ENCODE measurements at regions not wholly inside any gene's neighbourhood (a gene's known extent, or its start where the extent isn't known, plus 50 kb on each side); places are given as distances from the start of the nearest gene placed in this dataset.
A peak's percentile ranks its signal among the peaks of the same experiment; 100 is the strongest.
"Not testable (repeated sequence)": the region's sequence is repeated elsewhere in the genome, so short reads cannot be mapped to it uniquely, and the experiment has no call there.

GRCh38 chr6:14874975-14875480 is 370.8 kb upstream of the JARID2 start:
- no peak for DNase-seq

- peak; percentile 63 for DNase-seq
These were observed 370.3 kb upstream of the JARID2 start for GRCh38 chr6:14875481-14876063.

- DNase-seq, result peak; percentile 43
These were observed 368.9 kb upstream of the JARID2 start for GRCh38 chr6:14876778-14877613.

- no peak for DNase-seq
These were observed 368.1 kb upstream of the JARID2 start for GRCh38 chr6:14877758-14878157.

- DNase-seq, result no peak
These were observed 365.8 kb upstream of the JARID2 start for GRCh38 chr6:14880052-14880451.

- DNase-seq, result no peak
These were observed 365.2 kb upstream of the JARID2 start for GRCh38 chr6:14880677-14881076.

- no peak for DNase-seq
These were observed 364.5 kb upstream of the JARID2 start for GRCh38 chr6:14881398-14881797.

GRCh38 chr6:14882394-14883026 is 363.4 kb upstream of the JARID2 start:
- DNase-seq, result no peak

GRCh38 chr6:14883921-14884320 is 361.9 kb upstream of the JARID2 start:
- no peak for DNase-seq

GRCh38 chr6:14885498-14885897 is 360.4 kb upstream of the JARID2 start:
- no peak for DNase-seq

GRCh38 chr6:14887181-14887580 is 358.7 kb upstream of the JARID2 start:
- DNase-seq, result no peak

- no peak for DNase-seq
These were observed 357.8 kb upstream of the JARID2 start for GRCh38 chr6:14887986-14888574.

- no peak for DNase-seq
These were observed 357.3 kb upstream of the JARID2 start for GRCh38 chr6:14888575-14889000.

- DNase-seq, result no peak
These were observed 356.7 kb upstream of the JARID2 start for GRCh38 chr6:14889188-14889587.

GRCh38 chr6:14889611-14890593 is 356.0 kb upstream of the JARID2 start:
- DNase-seq, result no peak

- not testable (repeated sequence) for DNase-seq
These were observed 354.0 kb upstream of the JARID2 start for GRCh38 chr6:14891820-14892375.

GRCh38 chr6:14894105-14894504 is 351.8 kb upstream of the JARID2 start:
- DNase-seq, result no peak

GRCh38 chr6:14896475-14896874 is 349.4 kb upstream of the JARID2 start:
- no peak for DNase-seq

GRCh38 chr6:14897831-14898230 is 348.0 kb upstream of the JARID2 start:
- DNase-seq, result no peak

- not testable (repeated sequence) for DNase-seq
These were observed 346.4 kb upstream of the JARID2 start for GRCh38 chr6:14899441-14899840.

GRCh38 chr6:14900919-14901318 is 344.9 kb upstream of the JARID2 start:
- DNase-seq, result no peak

Data from stimulated activated CD4-positive, alpha-beta T cell treated with anti-CD3 and anti-CD28 coated beads, Interleukin-4, amount 100 ng/mL, for 24 hours (primary cell).